HG02840 (cell line): ENCODE measurements at regions not wholly inside any gene's neighbourhood (a gene's known extent, or its start where the extent isn't known, plus 50 kb on each side); places are given as distances from the start of the nearest gene placed in this dataset.
"Not testable (repeated sequence)": the region's sequence is repeated elsewhere in the genome, so short reads cannot be mapped to it uniquely, and the experiment has no call there.

ENCODE experiments used
- ATAC-seq: cut with Tn5 transposase; IDR thresholded peaks from one replicate; pipeline ENCODE4 v1.9.1; 2021; ENCODE audit warnings: mild to moderate bottlenecking, moderate library complexity, moderate number of reproducible peaks; ENCODE audit not compliant: unreplicated experiment, low FRiP score

- no peak for ATAC-seq
Measured at GRCh38 chr1:177656598-177656997, 313.3 kb downstream of the SEC16B start.

GRCh38 chr1:177650947-177651346, 318.9 kb downstream of the SEC16B start:
- no peak for ATAC-seq

GRCh38 chr1:177648731-177649265, 321.1 kb downstream of the SEC16B start:
- ATAC-seq: no peak

GRCh38 chr1:177648138-177648537, 321.7 kb downstream of the SEC16B start:
- ATAC-seq: no peak

GRCh38 chr1:177646757-177647730, 322.8 kb downstream of the SEC16B start:
- ATAC-seq: no peak

GRCh38 chr1:177645491-177646190, 324.2 kb downstream of the SEC16B start:
- ATAC-seq: no peak

GRCh38 chr1:177640687-177641086, 329.2 kb downstream of the SEC16B start:
- no peak for ATAC-seq

GRCh38 chr1:177634151-177634550, 335.7 kb downstream of the SEC16B start:
- not testable (repeated sequence) for ATAC-seq

- no peak for ATAC-seq
Measured at GRCh38 chr1:177632923-177633615, 336.8 kb downstream of the SEC16B start.

- ATAC-seq: no peak
Measured at GRCh38 chr1:177631770-177632169, 338.1 kb downstream of the SEC16B start.

GRCh38 chr1:177629526-177629925, 340.3 kb downstream of the SEC16B start:
- ATAC-seq: no peak

GRCh38 chr1:177627148-177627910, 342.5 kb downstream of the SEC16B start:
- ATAC-seq: no peak

- ATAC-seq: no peak
Measured at GRCh38 chr1:177620636-177621190, 349.1 kb downstream of the SEC16B start.

GRCh38 chr1:177615251-177615650, 354.6 kb downstream of the SEC16B start:
- no peak for ATAC-seq

- ATAC-seq: no peak
Measured at GRCh38 chr1:177611402-177611801, 358.5 kb downstream of the SEC16B start.

GRCh38 chr1:177609953-177610352, 359.9 kb downstream of the SEC16B start:
- ATAC-seq: no peak

- ATAC-seq: no peak
Measured at GRCh38 chr1:177600936-177601335, 368.9 kb downstream of the SEC16B start.

GRCh38 chr1:177600321-177600720, 369.5 kb downstream of the SEC16B start:
- no peak for ATAC-seq

GRCh38 chr1:177597393-177597792, 372.5 kb downstream of the SEC16B start:
- ATAC-seq: no peak

GRCh38 chr1:177596485-177596884, 373.4 kb downstream of the SEC16B start:
- no peak for ATAC-seq
